PC-9 (cell line): ENCODE measurements at regions not wholly inside any gene's neighbourhood (a gene's known extent, or its start where the extent isn't known, plus 50 kb on each side); places are given as distances from the start of the nearest gene placed in this dataset.

Source experiments
- CTCF ChIP-seq: fragments of 200-600 bp; sonication (generic); conservative IDR thresholded peaks from 2 replicates; pipeline ENCODE4 v1.6.1; 2017; ENCODE audit warnings: mixed run types, antibody characterized with exemption, mild to moderate bottlenecking, moderate library complexity
- EZH2 ChIP-seq: fragments of 200-600 bp; sonication (generic); IDR thresholded peaks from 2 replicates; pipeline ENCODE4 v1.8.0; 2017; ENCODE audit warnings: antibody characterized with exemption, low read depth

GRCh38 chr2:81692566-81692965 lies 1388.0 kb upstream of the LRRTM1 start:
- TF ChIP-seq EZH2 (no peak), CTCF (no peak)
